ENCODE measurements at regions not wholly inside any gene's neighbourhood (a gene's known extent, or its start where the extent isn't known, plus 50 kb on each side); places are given as distances from the start of the nearest gene placed in this dataset.

- TF ChIP-seq POLR2A (IDR thresholded peaks at IDR 0.05) (no peak), CTCF (IDR thresholded peaks at IDR 0.05) (no peak)
Observed at GRCh38 chr10:8305876-8306652, 251.6 kb downstream of the GATA3 start.

Measured in thyroid gland (tissue), 4 donors.